D721Med (cell line): ENCODE measurements at regions not wholly inside any gene's neighbourhood (a gene's known extent, or its start where the extent isn't known, plus 50 kb on each side); places are given as distances from the start of the nearest gene placed in this dataset.
"Not testable (repeated sequence)": the region's sequence is repeated elsewhere in the genome, so short reads cannot be mapped to it uniquely, and the experiment has no call there.

Experiments
- DNase-seq: peaks from one replicate; pipeline ENCODE4 v3.0.0; 2011; ENCODE audit warnings: low spot score; ENCODE audit not compliant: insufficient read length
- FAIRE-seq: peaks from 2 replicates; lab custom pipeline; 2011; peaks lifted over from hg19 to GRCh38; lab: Jason Lieb, UNC
- CTCF ChIP-seq: IDR thresholded peaks from 2 replicates; pipeline ENCODE4 v1.5.1; 2012; ENCODE audit warnings: mild to moderate bottlenecking, control low read depth; ENCODE audit not compliant: insufficient read depth; ENCODE audit errors: missing control alignments

- TF ChIP-seq CTCF: no peak
- FAIRE-seq (no peak), DNase-seq (no peak)
These were observed 989.6 kb upstream of the COX7C start for GRCh38 chr5:85628153-85628552.

- DNase-seq, FAIRE-seq: not testable (repeated sequence)
These were observed 979.1 kb upstream of the COX7C start for GRCh38 chr5:85638495-85639125.

GRCh38 chr5:85646036-85646435 lies 971.7 kb upstream of the COX7C start:
- DNase-seq (no peak), FAIRE-seq (no peak)
- TF ChIP-seq CTCF: no peak

- DNase-seq: no peak
- no peak for FAIRE-seq
- no peak for TF ChIP-seq CTCF
These were observed 971.1 kb upstream of the COX7C start for GRCh38 chr5:85646641-85647040.

GRCh38 chr5:85647349-85648127 lies 970.2 kb upstream of the COX7C start:
- TF ChIP-seq CTCF: no peak
- FAIRE-seq: no peak
- no peak for DNase-seq

GRCh38 chr5:85648495-85648894 lies 969.2 kb upstream of the COX7C start:
- FAIRE-seq (no peak), DNase-seq (no peak)
- TF ChIP-seq CTCF: no peak

- DNase-seq (no peak), FAIRE-seq (no peak)
- TF ChIP-seq CTCF: no peak
These were observed 966.0 kb upstream of the COX7C start for GRCh38 chr5:85651731-85652130.

- not testable (repeated sequence) for FAIRE-seq, DNase-seq
These were observed 963.6 kb upstream of the COX7C start for GRCh38 chr5:85654144-85654543.
